Thoracic aorta (tissue), 2 donors: ENCODE measurements at regions not wholly inside any gene's neighbourhood (a gene's known extent, or its start where the extent isn't known, plus 50 kb on each side); places are given as distances from the start of the nearest gene placed in this dataset.

Experiments used
- ATAC-seq: fragments of 150-250 bp; one replicate; pipeline ENCODE4 v1.8.0; 2017; ENCODE audit warnings: low read depth; ENCODE audit not compliant: insufficient number of reproducible peaks, low FRiP score
- DNase-seq: peaks from one replicate; pipeline ENCODE4 v3.0.0-alpha.2; 2020; ENCODE audit warnings: low spot score
- H3K27ac ChIP-seq, 2 donors: fragments of 200-600 bp; sonication (generic); 1 replicate in 1 of 2; 2 replicates in 1 of 2; pipeline ENCODE4 v1.5.1; 2016; ENCODE audit warnings: mild to moderate bottlenecking in 2 of 2, moderate library complexity in 2 of 2
- H3K27me3 ChIP-seq: fragments of 200-600 bp; sonication (generic); replicated peaks from 2 replicates; pipeline ENCODE4 v1.6.0; 2016; ENCODE audit warnings: mild to moderate bottlenecking; ENCODE audit not compliant: insufficient read depth
- H3K36me3 ChIP-seq: fragments of 200-600 bp; sonication (generic); one replicate; pipeline ENCODE4 v1.5.1; 2016
- H3K4me1 ChIP-seq, 2 donors: fragments of 200-600 bp; sonication (generic); 1 replicate in 1 of 2; 2 replicates in 1 of 2; pipeline versions ENCODE4 v1.5.1 to v1.6.0; 2016; ENCODE audit warnings: low read depth in 2 of 2, mild to moderate bottlenecking in 1 of 2; ENCODE audit not compliant: control insufficient read depth in 1 of 2
- H3K4me3 ChIP-seq: fragments of 200-600 bp; sonication (generic); 2 replicates; pipeline ENCODE4 v1.5.1; 2016; ENCODE audit warnings: mild to moderate bottlenecking
- H3K9me3 ChIP-seq: fragments of 200-600 bp; sonication (generic); 2 replicates; pipeline ENCODE4 v1.5.1; 2016
- TF ChIP-seq, protein P1 (sequence below): fragments of 200-600 bp; sonication (generic); IDR thresholded peaks from one replicate; pipeline ENCODE4 v1.5.1; 2019; ENCODE audit warnings: antibody characterized with exemption

DNA sequence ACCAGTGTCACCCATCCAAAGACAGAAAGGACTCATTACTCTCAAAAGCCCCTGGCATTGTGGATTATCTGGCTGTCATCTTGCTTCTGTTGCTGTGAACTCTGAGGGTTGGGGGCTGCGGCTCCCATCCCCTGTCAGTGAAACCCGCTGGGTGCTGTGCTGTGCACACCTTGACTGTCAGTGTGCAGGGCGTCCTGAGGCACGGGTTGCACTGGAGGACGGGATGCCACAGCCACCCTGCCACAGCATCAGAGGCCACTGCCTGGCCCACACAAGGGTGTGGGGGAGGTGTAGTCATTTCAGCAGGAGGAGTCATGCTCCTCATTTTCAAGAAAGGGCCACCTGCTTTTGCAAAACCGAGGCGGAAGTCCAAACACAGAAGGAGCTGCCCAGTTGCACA, 245.8 kb downstream of the GLRX3 start:
- no peak overlapping the region for H3K27ac ChIP-seq
- no peaks in the 10 kb centered on the region for H3K9me3 ChIP-seq
- no peaks in the 10 kb centered on the region for H3K27me3 ChIP-seq
- no peak overlapping the region for H3K4me3 ChIP-seq
- peaks cover 0 to 20% of the 10 kb centered on the region in 2 donors for H3K4me1 ChIP-seq
- no peaks in the 10 kb centered on the region for H3K36me3 ChIP-seq
- no peak for ATAC-seq
- TF ChIP-seq, protein P1, sequence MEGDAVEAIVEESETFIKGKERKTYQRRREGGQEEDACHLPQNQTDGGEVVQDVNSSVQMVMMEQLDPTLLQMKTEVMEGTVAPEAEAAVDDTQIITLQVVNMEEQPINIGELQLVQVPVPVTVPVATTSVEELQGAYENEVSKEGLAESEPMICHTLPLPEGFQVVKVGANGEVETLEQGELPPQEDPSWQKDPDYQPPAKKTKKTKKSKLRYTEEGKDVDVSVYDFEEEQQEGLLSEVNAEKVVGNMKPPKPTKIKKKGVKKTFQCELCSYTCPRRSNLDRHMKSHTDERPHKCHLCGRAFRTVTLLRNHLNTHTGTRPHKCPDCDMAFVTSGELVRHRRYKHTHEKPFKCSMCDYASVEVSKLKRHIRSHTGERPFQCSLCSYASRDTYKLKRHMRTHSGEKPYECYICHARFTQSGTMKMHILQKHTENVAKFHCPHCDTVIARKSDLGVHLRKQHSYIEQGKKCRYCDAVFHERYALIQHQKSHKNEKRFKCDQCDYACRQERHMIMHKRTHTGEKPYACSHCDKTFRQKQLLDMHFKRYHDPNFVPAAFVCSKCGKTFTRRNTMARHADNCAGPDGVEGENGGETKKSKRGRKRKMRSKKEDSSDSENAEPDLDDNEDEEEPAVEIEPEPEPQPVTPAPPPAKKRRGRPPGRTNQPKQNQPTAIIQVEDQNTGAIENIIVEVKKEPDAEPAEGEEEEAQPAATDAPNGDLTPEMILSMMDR = no peak
- DNase-seq = no peak

DNA sequence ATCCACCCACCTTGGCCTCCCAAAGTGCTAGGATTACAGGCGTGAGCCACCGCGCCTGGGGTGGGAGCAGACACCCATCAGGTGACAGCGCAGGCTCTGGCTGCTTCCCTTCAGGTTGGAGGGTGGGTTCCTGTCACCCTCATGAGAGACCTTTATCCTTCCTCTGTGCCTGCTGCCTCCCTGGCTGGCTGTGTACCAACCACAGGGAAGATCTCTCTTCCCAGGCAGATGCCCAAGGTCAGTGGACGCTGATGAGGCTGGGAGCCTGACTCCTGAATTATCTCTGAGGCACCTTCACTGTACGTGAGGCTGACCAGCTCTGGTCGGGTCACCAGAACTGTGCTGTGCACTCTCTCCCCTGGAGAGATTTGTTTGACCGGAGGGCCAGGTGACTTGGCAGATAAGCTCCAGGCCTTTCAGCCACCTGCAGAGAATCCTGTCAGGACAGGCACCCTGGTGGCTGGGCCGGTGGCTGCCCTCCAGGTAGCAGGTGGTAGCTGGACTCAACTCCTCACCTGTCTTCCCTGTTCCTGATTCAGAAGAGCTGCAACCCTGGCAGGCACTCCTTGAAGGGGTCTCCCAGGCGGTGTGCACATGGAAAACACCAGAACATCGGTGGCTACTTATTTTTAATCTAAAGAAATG, 251.9 kb downstream of the GLRX3 start:
- H3K27me3 ChIP-seq = no peaks in the 10 kb centered on the region
- H3K4me3 ChIP-seq = no peak overlapping the region
- no peaks in the 10 kb centered on the region for H3K36me3 ChIP-seq
- H3K9me3 ChIP-seq = peaks cover 4% of the 10 kb centered on the region
- peaks cover 0 to 20% of the 10 kb centered on the region in 2 donors for H3K4me1 ChIP-seq
- TF ChIP-seq, protein P1 = no peak
- DNase-seq (no peak), ATAC-seq (no peak)
- no peak overlapping the region for H3K27ac ChIP-seq

DNA sequence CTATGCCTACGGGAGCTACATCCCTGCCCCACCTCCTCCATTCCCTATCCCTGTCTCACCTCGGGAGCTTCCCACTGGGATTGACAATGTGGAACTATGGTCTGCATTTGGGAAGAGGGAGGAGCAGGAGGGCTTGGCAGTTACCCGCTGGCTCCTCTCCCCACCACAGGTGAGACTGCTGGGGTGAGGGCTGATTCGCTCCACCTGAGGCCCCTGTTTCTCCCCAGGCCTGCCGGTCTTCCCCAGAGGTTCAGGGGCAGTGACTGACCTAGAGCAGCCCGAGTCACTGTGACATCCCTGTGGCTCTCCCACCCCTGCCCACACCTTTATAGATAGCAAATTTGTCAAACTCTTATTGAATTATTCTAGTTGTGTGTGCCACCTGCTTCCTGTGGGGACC, 252.6 kb downstream of the GLRX3 start:
- TF ChIP-seq, protein P1 = no peak
- ATAC-seq = no peak
- no peaks in the 10 kb centered on the region for H3K36me3 ChIP-seq
- H3K9me3 ChIP-seq = peaks cover 4% of the 10 kb centered on the region
- H3K27me3 ChIP-seq = no peaks in the 10 kb centered on the region
- no peak overlapping the region for H3K4me3 ChIP-seq
- peaks cover 0 to 20% of the 10 kb centered on the region in 2 donors for H3K4me1 ChIP-seq
- no peak for DNase-seq
- no peak overlapping the region for H3K27ac ChIP-seq

- DNase-seq (no peak), ATAC-seq (no peak)
- Histone ChIP-seq H3K9me3 (peaks cover 4% of the 10 kb centered on the region), H3K27ac (no peak overlapping the region), H3K4me1 (peaks cover 0 to 18% of the 10 kb centered on the region in 2 donors), H3K27me3 (no peaks in the 10 kb centered on the region), H3K4me3 (no peak overlapping the region), H3K36me3 (no peaks in the 10 kb centered on the region)
- TF ChIP-seq, protein P1 = no peak
These were observed 253.7 kb downstream of the GLRX3 start for GRCh38 chr10:130389906-130390305.

DNA sequence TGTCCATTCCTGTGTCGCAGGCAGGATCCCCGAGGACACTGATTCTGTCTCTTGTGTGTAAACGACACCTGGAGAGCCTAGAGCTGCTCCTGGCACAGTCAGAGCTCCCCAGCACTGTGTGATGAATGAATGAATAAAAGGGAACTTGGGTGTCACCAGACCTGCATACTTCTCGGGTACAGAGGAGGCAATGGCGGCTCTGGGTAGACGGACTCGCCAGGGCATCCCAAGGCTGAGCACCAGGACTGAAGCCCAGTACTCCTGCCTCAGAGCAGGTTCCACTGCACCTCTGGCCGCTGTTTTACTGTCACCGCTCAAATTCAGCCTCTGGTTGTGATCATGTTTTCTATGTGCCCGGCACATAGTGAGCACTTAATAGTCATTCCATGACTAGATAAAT, 255.8 kb downstream of the GLRX3 start:
- Histone ChIP-seq H3K27ac (no peak overlapping the region), H3K4me3 (no peak overlapping the region), H3K9me3 (peaks cover 22% of the 10 kb centered on the region), H3K36me3 (no peaks in the 10 kb centered on the region), H3K27me3 (no peaks in the 10 kb centered on the region), H3K4me1 (no peaks in the 10 kb centered on the region)
- TF ChIP-seq, protein P1 = no peak
- DNase-seq (no peak), ATAC-seq (no peak)
